Gastrocnemius medialis (tissue), 4 donors: ENCODE measurements at regions not wholly inside any gene's neighbourhood (a gene's known extent, or its start where the extent isn't known, plus 50 kb on each side); places are given as distances from the start of the nearest gene placed in this dataset.

Source experiments
- CTCF ChIP-seq, 5 experiments: fragments of 450-650 bp in 3 of 5; fragments of 200-600 bp in 2 of 5; sonication (generic) in 2 of 5; IDR thresholded peaks in 4 of 5; conservative IDR thresholded peaks in 1 of 5; 1 replicate in 4 of 5; 2 replicates in 1 of 5; pipeline ENCODE4 v1.5.1; 2016 to 2019; ENCODE audit warnings: antibody characterized with exemption in 5 of 5, mild to moderate bottlenecking in 3 of 5, moderate library complexity in 3 of 5
- POLR2A ChIP-seq, 2 donors: fragments of 450-650 bp; IDR thresholded peaks; one replicate each; pipeline ENCODE4 v1.6.1; 2017; ENCODE audit warnings: antibody characterized with exemption in 2 of 2, mild to moderate bottlenecking in 2 of 2, moderate library complexity in 2 of 2

- no peak for TF ChIP-seq CTCF (IDR thresholded peaks at IDR 0.05 in 4 of 5, conservative IDR thresholded peaks at IDR 0.05 in 1 of 5)
- TF ChIP-seq POLR2A (IDR thresholded peaks at IDR 0.05), result no peak
These were observed 226.6 kb upstream of the DIO3 start for GRCh38 chr14:101334656-101335055.
